ENCODE measurements at regions not wholly inside any gene's neighbourhood (a gene's known extent, or its start where the extent isn't known, plus 50 kb on each side); places are given as distances from the start of the nearest gene placed in this dataset.
"Not testable (repeated sequence)": the region's sequence is repeated elsewhere in the genome, so short reads cannot be mapped to it uniquely, and the experiment has no call there.

GRCh38 chr20:4437131-4437530 lies 188.0 kb upstream of the ADRA1D start:
- Mint-ChIP-seq H3K27ac (ENCODE audit: unreplicated experiment) (no peak overlapping the region), H3K4me3 (ENCODE audit: unreplicated experiment) (no peak overlapping the region), H3K4me1 (ENCODE audit: unreplicated experiment) (peaks cover 2% of the 10 kb centered on the region), H3K27me3 (ENCODE audit: unreplicated experiment) (peaks cover 5% of the 10 kb centered on the region), H3K9me3 (ENCODE audit: unreplicated experiment) (no peaks in the 10 kb centered on the region), H3K36me3 (ENCODE audit: unreplicated experiment) (no peaks in the 10 kb centered on the region)
- no peak for DNase-seq (ENCODE audit: extremely low spot score, unreplicated experiment)
- TF ChIP-seq CTCF (IDR thresholded peaks at IDR 0.05) = no peak

- Mint-ChIP-seq H3K36me3 (ENCODE audit: unreplicated experiment) (no peaks in the 10 kb centered on the region), H3K9me3 (ENCODE audit: unreplicated experiment) (no peaks in the 10 kb centered on the region), H3K4me1 (ENCODE audit: unreplicated experiment) (peaks cover 2% of the 10 kb centered on the region), H3K27ac (ENCODE audit: unreplicated experiment) (no peak overlapping the region), H3K4me3 (ENCODE audit: unreplicated experiment) (no peak overlapping the region), H3K27me3 (ENCODE audit: unreplicated experiment) (peaks cover 7% of the 10 kb centered on the region)
- DNase-seq (ENCODE audit: extremely low spot score, unreplicated experiment) = peak; percentile 48
- TF ChIP-seq CTCF (IDR thresholded peaks at IDR 0.05) = no peak
These were observed 186.8 kb upstream of the ADRA1D start for GRCh38 chr20:4435671-4436455.

- Mint-ChIP-seq H3K36me3 (ENCODE audit: unreplicated experiment) (no peaks in the 10 kb centered on the region), H3K27ac (ENCODE audit: unreplicated experiment) (no peak overlapping the region), H3K27me3 (ENCODE audit: unreplicated experiment) (peaks cover 7% of the 10 kb centered on the region), H3K4me1 (ENCODE audit: unreplicated experiment) (peaks cover 2% of the 10 kb centered on the region), H3K9me3 (ENCODE audit: unreplicated experiment) (no peaks in the 10 kb centered on the region), H3K4me3 (ENCODE audit: unreplicated experiment) (no peak overlapping the region)
- no peak for DNase-seq (ENCODE audit: extremely low spot score, unreplicated experiment)
- no peak for TF ChIP-seq CTCF (IDR thresholded peaks at IDR 0.05)
These were observed 186.1 kb upstream of the ADRA1D start for GRCh38 chr20:4435225-4435624.

GRCh38 chr20:4434681-4435080 lies 185.6 kb upstream of the ADRA1D start:
- no peak for TF ChIP-seq CTCF (IDR thresholded peaks at IDR 0.05)
- peaks cover 2% of the 10 kb centered on the region for H3K4me1 Mint-ChIP-seq (ENCODE audit: unreplicated experiment)
- H3K4me3 Mint-ChIP-seq (ENCODE audit: unreplicated experiment) = no peak overlapping the region
- H3K27ac Mint-ChIP-seq (ENCODE audit: unreplicated experiment) = no peak overlapping the region
- H3K9me3 Mint-ChIP-seq (ENCODE audit: unreplicated experiment) = no peaks in the 10 kb centered on the region
- H3K36me3 Mint-ChIP-seq (ENCODE audit: unreplicated experiment) = no peaks in the 10 kb centered on the region
- peaks cover 7% of the 10 kb centered on the region for H3K27me3 Mint-ChIP-seq (ENCODE audit: unreplicated experiment)
- no peak for DNase-seq (ENCODE audit: extremely low spot score, unreplicated experiment)

- DNase-seq (ENCODE audit: extremely low spot score, unreplicated experiment) = peak; percentile 11
- Mint-ChIP-seq H3K9me3 (ENCODE audit: unreplicated experiment) (no peaks in the 10 kb centered on the region), H3K36me3 (ENCODE audit: unreplicated experiment) (no peaks in the 10 kb centered on the region), H3K27ac (ENCODE audit: unreplicated experiment) (no peak overlapping the region), H3K27me3 (ENCODE audit: unreplicated experiment) (peaks cover 9% of the 10 kb centered on the region), H3K4me1 (ENCODE audit: unreplicated experiment) (peaks cover 2% of the 10 kb centered on the region), H3K4me3 (ENCODE audit: unreplicated experiment) (no peak overlapping the region)
- TF ChIP-seq CTCF (IDR thresholded peaks at IDR 0.05) = no peak
These were observed 182.4 kb upstream of the ADRA1D start for GRCh38 chr20:4431446-4431845.

GRCh38 chr20:4430826-4431225 lies 181.7 kb upstream of the ADRA1D start:
- not testable (repeated sequence) for H3K4me1 Mint-ChIP-seq (ENCODE audit: unreplicated experiment); H3K36me3 Mint-ChIP-seq (ENCODE audit: unreplicated experiment); DNase-seq (ENCODE audit: extremely low spot score, unreplicated experiment); H3K4me3 Mint-ChIP-seq (ENCODE audit: unreplicated experiment); H3K27me3 Mint-ChIP-seq (ENCODE audit: unreplicated experiment); H3K27ac Mint-ChIP-seq (ENCODE audit: unreplicated experiment); H3K9me3 Mint-ChIP-seq (ENCODE audit: unreplicated experiment)

Measured in osteocyte (in vitro differentiated cells).